B cell (primary cell): ENCODE measurements at regions not wholly inside any gene's neighbourhood (a gene's known extent, or its start where the extent isn't known, plus 50 kb on each side); places are given as distances from the start of the nearest gene placed in this dataset.

Source experiments
- ATAC-seq: fragments of 200-7000 bp; cut with Tn5 transposase; one replicate; pipeline ENCODE4 v1.10.0; 2021; ENCODE audit warnings: low read depth, mild to moderate bottlenecking, moderate number of reproducible peaks, moderate library complexity
- CTCF ChIA-PET: fragments of 350-600 bp; sonication (Branson Sonifier 250); formaldehyde crosslinking; loops from one replicate; lab custom pipeline; 2021; ENCODE audit warnings: antibody characterized with exemption, inconsistent platforms; lab: Charles Lee
- POLR2A ChIA-PET: fragments of 350-600 bp; sonication (Branson Sonifier 250); formaldehyde crosslinking; loops from one replicate; lab custom pipeline; 2021; ENCODE audit warnings: antibody characterized with exemption; lab: Charles Lee
- DNase-seq: peaks from one replicate; pipeline ENCODE4 v3.0.0; 2013
- H2AFZ ChIP-seq: 2 replicates; pipeline ENCODE4 v1.6.1; 2012; ENCODE audit warnings: mild to moderate bottlenecking, low read depth, low read length; ENCODE audit not compliant: insufficient read depth, poor library complexity, severe bottlenecking
- H3K27ac ChIP-seq, 2 donors: 1 replicate in 1 of 2; 2 replicates in 1 of 2; pipeline ENCODE4 v1.5.1; 2012 to 2013; ENCODE audit warnings: low read length in 2 of 2, mild to moderate bottlenecking in 2 of 2, moderate library complexity in 1 of 2
- H3K27me3 ChIP-seq, 4 experiments: fragments of 200-600 bp in 1 of 4; sonication (generic) in 1 of 4; replicated peaks in 1 of 4; 1 replicate in 2 of 4; 2 replicates in 2 of 4; pipeline versions ENCODE4 v1.6.1 to v1.7.0; 2013 to 2016; ENCODE audit warnings: low read length in 3 of 4, mild to moderate bottlenecking in 2 of 4, mixed read lengths in 1 of 4, moderate library complexity in 1 of 4; ENCODE audit not compliant: insufficient read depth in 4 of 4, control insufficient read depth in 3 of 4; ENCODE audit errors: control extremely low read depth in 1 of 4
- H3K36me3 ChIP-seq, 2 experiments: replicated peaks in 1 of 2; 1 replicate in 1 of 2; 2 replicates in 1 of 2; pipeline versions ENCODE4 v1.6.1 to v1.7.1; 2013; ENCODE audit warnings: low read length in 1 of 2; ENCODE audit not compliant: insufficient read depth in 2 of 2, control insufficient read depth in 1 of 2; ENCODE audit errors: control extremely low read depth in 1 of 2, extremely low read depth in 1 of 2
- H3K4me1 ChIP-seq, 2 donors: fragments of 200-600 bp in 1 of 2; sonication (generic) in 1 of 2; 1 replicate in 1 of 2; 2 replicates in 1 of 2; pipeline versions ENCODE4 v1.5.1 to v1.6.1; 2013 to 2017; ENCODE audit warnings: low read length in 2 of 2; ENCODE audit not compliant: control insufficient read depth in 2 of 2, insufficient read depth in 2 of 2
- H3K4me2 ChIP-seq: replicated peaks from 2 replicates; pipeline ENCODE3; 2012; ENCODE audit warnings: mild to moderate bottlenecking, low read depth, low read length; ENCODE audit not compliant: poor library complexity, severe bottlenecking
- H3K4me3 ChIP-seq, 5 experiments: fragments of 200-600 bp in 1 of 5; sonication (generic) in 1 of 5; 1 replicate in 3 of 5; 2 replicates in 2 of 5; pipeline versions ENCODE4 v1.5.1 to v1.7.0; 2011 to 2016; ENCODE audit warnings: low read length in 4 of 5, mild to moderate bottlenecking in 4 of 5, low read depth in 2 of 5, control low read depth in 1 of 5, moderate library complexity in 1 of 5; ENCODE audit not compliant: insufficient read depth in 1 of 5; ENCODE audit errors: control extremely low read depth in 1 of 5, extremely low read depth in 1 of 5
- H3K79me2 ChIP-seq: fragments of 200-600 bp; sonication (generic); one replicate; pipeline ENCODE4 v1.6.0; 2016; ENCODE audit warnings: low read length; ENCODE audit not compliant: control insufficient read depth, insufficient read depth
- H3K9ac ChIP-seq: fragments of 200-600 bp; sonication (generic); 2 replicates; pipeline ENCODE4 v1.6.1; 2017; ENCODE audit warnings: mild to moderate bottlenecking, low read length, moderate library complexity
- H3K9me3 ChIP-seq, 3 donors: one replicate each; pipeline versions ENCODE4 v1.6.1 to v1.7.1; 2013; ENCODE audit warnings: low read length in 2 of 3; ENCODE audit not compliant: control insufficient read depth in 2 of 3, insufficient read depth in 1 of 3; ENCODE audit errors: control extremely low read depth in 1 of 3
- H4K20me1 ChIP-seq: 2 replicates; pipeline ENCODE4 v1.6.0; 2012; ENCODE audit warnings: mild to moderate bottlenecking, low read length; ENCODE audit not compliant: insufficient read depth, control insufficient read depth, poor library complexity, severe bottlenecking
- H3K27ac Mint-ChIP-seq: one replicate; pipeline ENCODE4 v1.8.0; 2021; ENCODE audit warnings: mixed read lengths
- H3K27me3 Mint-ChIP-seq: one replicate; pipeline ENCODE4 v1.8.0; 2021; ENCODE audit warnings: mixed read lengths
- H3K4me1 Mint-ChIP-seq: one replicate; pipeline ENCODE4 v1.8.0; 2021; ENCODE audit warnings: mixed read lengths
- H3K4me3 Mint-ChIP-seq: one replicate; pipeline ENCODE4 v1.8.0; 2021; ENCODE audit warnings: mixed read lengths
- H3K9me3 Mint-ChIP-seq: one replicate; pipeline ENCODE4 v1.8.0; 2022; ENCODE audit warnings: mixed read lengths; ENCODE audit not compliant: insufficient read depth
- CTCF ChIP-seq: fragments of 200-600 bp; IDR thresholded peaks from one replicate; pipeline ENCODE4 v1.8.0; 2022; ENCODE audit warnings: antibody characterized with exemption, mild to moderate bottlenecking
- EZH2 ChIP-seq: IDR thresholded peaks from 2 replicates; pipeline ENCODE4 v1.6.1; 2012; ENCODE audit warnings: borderline replicate concordance, low read depth, mild to moderate bottlenecking, moderate library complexity, low read length; ENCODE audit not compliant: insufficient read depth, poor library complexity, severe bottlenecking
- WGBS: methylation state at CpG from one replicate; pipeline ENCODE4 v1.1.5; 2013; ENCODE audit warnings: missing lambda C conversion rate; ENCODE audit not compliant: insufficient coverage; 5-methylcytosine and 5-hydroxymethylcytosine counted together
- intact Hi-C: fragments of 100-400 bp; cut with micrococcal nuclease; formaldehyde crosslinking; loops from one replicate; pipeline ENCODE4 v1.10.0; 2022

GRCh38 chr5:135194573-135195269, 160.7 kb upstream of the PITX1 start:
- Histone ChIP-seq H3K4me3 (no peak overlapping the region), H3K4me1 (peaks cover 10 to 12% of the 10 kb centered on the region in 2 donors), H3K4me2 (no peak overlapping the region), H3K9me3 (peaks cover 0 to 3% (median 2%) of the 10 kb centered on the region in 3 donors), H4K20me1 (no peaks in the 10 kb centered on the region), H3K79me2 (no peaks in the 10 kb centered on the region), H2AFZ (no peak overlapping the region), H3K9ac (no peak overlapping the region), H3K27me3 (peaks cover 0 to 39% (median 14%) of the 10 kb centered on the region in 4 experiments), H3K36me3 (no peaks in the 10 kb centered on the region), H3K27ac (no peak overlapping the region)
- Mint-ChIP-seq H3K27ac (no peak overlapping the region), H3K4me1 (peaks cover 5% of the 10 kb centered on the region), H3K27me3 (peaks cover 56% of the 10 kb centered on the region), H3K4me3 (no peak overlapping the region), H3K9me3 (peaks cover 12% of the 10 kb centered on the region)
- DNase-seq: no peak
- no peak for ATAC-seq
- intact Hi-C loops: no loop called here
- POLR2A ChIA-PET: no interaction called here
- 80% methylated on average over 1 of the region's 4 CpGs for WGBS
- no peak for TF ChIP-seq EZH2
- TF ChIP-seq CTCF: no peak
- CTCF ChIA-PET: interaction anchor here (0.5 to 6.0 kb wide), 2 partner anchors 276 to 608 kb away, joined by 3 to 44 read pairs; no protein-coding TSS in a partner anchor

GRCh38 chr5:135194126-135194488, 160.1 kb upstream of the PITX1 start:
- no peak overlapping the region for H3K4me3 ChIP-seq
- H3K4me3 Mint-ChIP-seq: no peak overlapping the region
- ATAC-seq (no peak), DNase-seq (no peak)
- POLR2A ChIA-PET: no interaction called here
- H3K27me3 ChIP-seq: peaks cover 0 to 39% (median 15%) of the 10 kb centered on the region in 4 experiments
- H3K4me2 ChIP-seq: no peak overlapping the region
- peaks cover 0 to 3% (median 2%) of the 10 kb centered on the region in 3 donors for H3K9me3 ChIP-seq
- H3K9me3 Mint-ChIP-seq: peaks cover 12% of the 10 kb centered on the region
- no peak overlapping the region for H3K9ac ChIP-seq
- peaks cover 60% of the 10 kb centered on the region for H3K27me3 Mint-ChIP-seq
- no peak overlapping the region for H2AFZ ChIP-seq
- CTCF ChIA-PET: interaction anchor here (6.0 kb wide), 1 partner anchor 276 kb away, joined by 44 read pairs; no protein-coding TSS in a partner anchor
- TF ChIP-seq EZH2 (no peak), CTCF (no peak)
- no peaks in the 10 kb centered on the region for H4K20me1 ChIP-seq
- H3K27ac Mint-ChIP-seq: no peak overlapping the region
- no peaks in the 10 kb centered on the region for H3K79me2 ChIP-seq
- 100% methylated on average over 1 of the region's 2 CpGs for WGBS
- H3K4me1 Mint-ChIP-seq: peaks cover 5% of the 10 kb centered on the region
- H3K36me3 ChIP-seq: no peaks in the 10 kb centered on the region
- intact Hi-C loops: no loop called here
- no peak overlapping the region for H3K27ac ChIP-seq
- H3K4me1 ChIP-seq: peaks cover 10 to 12% of the 10 kb centered on the region in 2 donors
